ENCODE measurements at regions not wholly inside any gene's neighbourhood (a gene's known extent, or its start where the extent isn't known, plus 50 kb on each side); places are given as distances from the start of the nearest gene placed in this dataset.

DNA sequence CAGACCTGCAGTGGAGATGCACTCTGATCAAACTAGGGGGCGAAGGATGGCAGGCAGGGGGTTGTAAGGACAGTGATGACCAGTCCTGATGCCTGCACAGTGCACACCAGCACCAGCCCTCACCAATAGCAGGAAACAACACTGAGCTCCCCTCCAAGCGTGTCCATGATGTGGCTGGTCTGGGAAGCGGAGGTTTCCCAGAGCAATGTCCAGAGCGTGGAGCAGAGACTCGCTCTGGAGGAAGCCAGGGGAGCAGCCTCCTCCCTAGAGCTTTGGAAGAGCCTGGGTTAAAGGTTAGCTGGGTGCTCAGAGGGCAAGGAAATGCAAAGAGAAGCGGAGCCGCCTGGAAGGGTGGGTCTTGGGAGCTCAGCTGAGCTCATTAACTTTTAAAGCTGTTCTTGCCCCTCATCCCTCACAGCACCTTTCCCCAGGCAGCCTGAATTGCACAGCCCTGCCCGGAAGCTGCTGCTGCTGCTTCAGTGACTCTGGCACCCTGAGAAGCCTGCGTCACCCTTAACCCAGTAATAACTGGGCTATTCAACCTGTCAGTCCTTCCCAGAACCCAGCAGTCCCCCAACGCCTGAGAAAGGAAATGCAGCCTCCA is 162.2 kb upstream of the RAB4A start:
- Histone ChIP-seq H3K36me3 (no peaks in the 10 kb centered on the region), H3K27me3 (replicated peaks; ENCODE audit: insufficient read depth) (no peaks in the 10 kb centered on the region), H3K4me3 (no peak overlapping the region), H3K9me3 (no peaks in the 10 kb centered on the region), H3K27ac (peak overlapping the region; percentile 43 to 45), H3K4me1 (replicated peaks) (no peaks in the 10 kb centered on the region)
- DNase-seq (ENCODE audit: low spot score) = no peak
- intact Hi-C loops (cut with DNase I) = no loop called here
- TF ChIP-seq POLR2A (IDR thresholded peaks at IDR 0.05) (no peak), POLR2AphosphoS5 (IDR thresholded peaks at IDR 0.05) (no peak)
- TF ChIP-seq, protein P1, sequence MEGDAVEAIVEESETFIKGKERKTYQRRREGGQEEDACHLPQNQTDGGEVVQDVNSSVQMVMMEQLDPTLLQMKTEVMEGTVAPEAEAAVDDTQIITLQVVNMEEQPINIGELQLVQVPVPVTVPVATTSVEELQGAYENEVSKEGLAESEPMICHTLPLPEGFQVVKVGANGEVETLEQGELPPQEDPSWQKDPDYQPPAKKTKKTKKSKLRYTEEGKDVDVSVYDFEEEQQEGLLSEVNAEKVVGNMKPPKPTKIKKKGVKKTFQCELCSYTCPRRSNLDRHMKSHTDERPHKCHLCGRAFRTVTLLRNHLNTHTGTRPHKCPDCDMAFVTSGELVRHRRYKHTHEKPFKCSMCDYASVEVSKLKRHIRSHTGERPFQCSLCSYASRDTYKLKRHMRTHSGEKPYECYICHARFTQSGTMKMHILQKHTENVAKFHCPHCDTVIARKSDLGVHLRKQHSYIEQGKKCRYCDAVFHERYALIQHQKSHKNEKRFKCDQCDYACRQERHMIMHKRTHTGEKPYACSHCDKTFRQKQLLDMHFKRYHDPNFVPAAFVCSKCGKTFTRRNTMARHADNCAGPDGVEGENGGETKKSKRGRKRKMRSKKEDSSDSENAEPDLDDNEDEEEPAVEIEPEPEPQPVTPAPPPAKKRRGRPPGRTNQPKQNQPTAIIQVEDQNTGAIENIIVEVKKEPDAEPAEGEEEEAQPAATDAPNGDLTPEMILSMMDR (IDR thresholded peaks at IDR 0.05) = no peak
- 85% methylated on average over 10 of the region's 10 CpGs for WGBS

DNA sequence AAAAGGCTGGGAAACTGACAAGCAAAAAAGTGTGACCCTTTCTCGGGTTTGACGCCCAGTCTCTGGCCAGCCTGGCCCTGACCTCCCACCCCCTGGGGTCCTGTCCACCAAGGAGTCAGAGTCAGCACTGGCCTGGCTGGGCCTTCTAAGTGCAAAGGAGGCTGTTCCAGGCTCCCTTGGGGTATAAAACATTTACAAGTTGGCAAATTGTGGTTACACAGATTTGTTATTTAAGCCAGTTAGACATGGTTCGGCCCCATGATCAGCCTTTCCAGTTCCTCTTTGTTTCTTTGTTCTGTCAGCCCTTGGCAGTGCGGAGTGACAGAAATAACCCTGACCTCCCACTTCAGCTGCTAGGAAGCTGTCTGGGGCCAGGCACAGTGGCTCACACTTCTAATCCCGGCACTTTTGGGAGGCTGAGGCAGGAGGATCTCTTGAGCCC is 161.6 kb upstream of the RAB4A start:
- intact Hi-C loops (cut with DNase I) = no loop called here
- 53% methylated on average over 5 of the region's 5 CpGs for WGBS
- no peaks in the 10 kb centered on the region for H3K27me3 ChIP-seq (replicated peaks; ENCODE audit: insufficient read depth)
- H3K9me3 ChIP-seq = no peaks in the 10 kb centered on the region
- DNase-seq (ENCODE audit: low spot score) = peak; percentile 58
- H3K4me3 ChIP-seq = no peak overlapping the region
- no peaks in the 10 kb centered on the region for H3K36me3 ChIP-seq
- no peaks in the 10 kb centered on the region for H3K4me1 ChIP-seq (replicated peaks)
- TF ChIP-seq, protein P1 (IDR thresholded peaks at IDR 0.05) = no peak
- TF ChIP-seq POLR2A (IDR thresholded peaks at IDR 0.05) (no peak), POLR2AphosphoS5 (IDR thresholded peaks at IDR 0.05) (peak; percentile 50)
- H3K27ac ChIP-seq = peak overlapping the region; percentile 43 to 45

DNA sequence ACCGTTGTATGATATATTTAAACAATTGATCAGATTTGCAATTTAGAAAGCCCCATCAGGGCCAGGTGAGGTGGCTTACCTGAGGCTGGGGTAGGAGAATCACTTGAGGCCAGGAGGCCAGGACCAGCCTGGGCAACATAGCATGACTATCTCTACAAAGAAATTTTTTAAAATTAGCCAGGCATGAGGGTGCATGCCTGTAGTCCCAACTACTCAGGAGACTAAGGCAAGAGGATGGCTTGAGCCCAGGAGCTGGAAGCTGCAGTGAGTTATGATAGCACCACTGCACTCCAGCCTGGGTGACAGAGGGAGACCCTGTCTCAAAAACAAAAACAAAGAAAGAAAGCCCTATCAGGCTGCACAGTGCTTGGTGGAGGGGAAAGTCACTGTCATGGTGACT is 159.9 kb upstream of the RAB4A start:
- Histone ChIP-seq H3K4me3 (no peak overlapping the region), H3K27ac (no peak overlapping the region), H3K27me3 (replicated peaks; ENCODE audit: insufficient read depth) (no peaks in the 10 kb centered on the region), H3K9me3 (no peaks in the 10 kb centered on the region), H3K36me3 (no peaks in the 10 kb centered on the region), H3K4me1 (replicated peaks) (no peaks in the 10 kb centered on the region)
- intact Hi-C loops (cut with DNase I) = no loop called here
- no peak for DNase-seq (ENCODE audit: low spot score)
- TF ChIP-seq POLR2AphosphoS5 (IDR thresholded peaks at IDR 0.05) (no peak), POLR2A (IDR thresholded peaks at IDR 0.05) (no peak)
- TF ChIP-seq, protein P1 (IDR thresholded peaks at IDR 0.05) = no peak
- WGBS = 100% methylated on average over 1 of the region's 1 CpG

DNA sequence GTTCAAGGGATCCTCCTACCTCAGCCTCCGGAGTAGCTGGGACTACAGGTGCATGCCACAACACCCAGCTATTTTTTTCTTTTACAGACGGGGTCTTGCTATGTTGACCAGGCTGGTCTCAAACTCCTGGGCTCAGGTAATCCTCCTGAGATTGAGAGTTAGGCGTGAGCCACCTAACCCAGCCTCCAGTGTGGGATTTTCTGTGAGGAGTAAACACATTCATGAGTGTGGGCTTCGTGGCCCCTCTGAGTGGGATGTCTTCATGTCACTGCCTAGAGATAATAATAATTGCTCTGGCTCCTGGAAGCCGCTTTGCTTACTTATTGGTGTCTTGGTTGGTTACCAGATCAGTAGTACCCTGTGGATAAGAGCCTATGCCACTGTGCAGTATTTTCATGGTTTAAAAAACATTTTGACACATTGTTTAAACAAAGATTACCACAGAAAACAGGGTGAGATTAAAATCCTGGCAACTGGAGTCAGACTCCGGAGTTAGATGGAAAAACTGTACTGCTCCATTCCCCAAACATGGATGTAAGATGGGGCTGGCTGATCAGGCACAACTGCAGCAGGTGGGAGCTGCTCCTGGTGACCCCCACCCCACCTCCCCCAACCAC is 159.1 kb upstream of the RAB4A start:
- Histone ChIP-seq H3K27me3 (replicated peaks; ENCODE audit: insufficient read depth) (no peaks in the 10 kb centered on the region), H3K4me3 (no peak overlapping the region), H3K27ac (no peak overlapping the region), H3K4me1 (replicated peaks) (peaks cover under 1% of the 10 kb centered on the region), H3K36me3 (no peaks in the 10 kb centered on the region), H3K9me3 (no peaks in the 10 kb centered on the region)
- intact Hi-C loops (cut with DNase I) = no loop called here
- no peak for DNase-seq (ENCODE audit: low spot score)
- WGBS = 80% methylated on average over 6 of the region's 6 CpGs
- TF ChIP-seq, protein P1 (IDR thresholded peaks at IDR 0.05) = no peak
- TF ChIP-seq POLR2AphosphoS5 (IDR thresholded peaks at IDR 0.05) = no peak

Measured in prostate gland (tissue), 2 donors.